ENCODE measurements at regions not wholly inside any gene's neighbourhood (a gene's known extent, or its start where the extent isn't known, plus 50 kb on each side); places are given as distances from the start of the nearest gene placed in this dataset.

DNA sequence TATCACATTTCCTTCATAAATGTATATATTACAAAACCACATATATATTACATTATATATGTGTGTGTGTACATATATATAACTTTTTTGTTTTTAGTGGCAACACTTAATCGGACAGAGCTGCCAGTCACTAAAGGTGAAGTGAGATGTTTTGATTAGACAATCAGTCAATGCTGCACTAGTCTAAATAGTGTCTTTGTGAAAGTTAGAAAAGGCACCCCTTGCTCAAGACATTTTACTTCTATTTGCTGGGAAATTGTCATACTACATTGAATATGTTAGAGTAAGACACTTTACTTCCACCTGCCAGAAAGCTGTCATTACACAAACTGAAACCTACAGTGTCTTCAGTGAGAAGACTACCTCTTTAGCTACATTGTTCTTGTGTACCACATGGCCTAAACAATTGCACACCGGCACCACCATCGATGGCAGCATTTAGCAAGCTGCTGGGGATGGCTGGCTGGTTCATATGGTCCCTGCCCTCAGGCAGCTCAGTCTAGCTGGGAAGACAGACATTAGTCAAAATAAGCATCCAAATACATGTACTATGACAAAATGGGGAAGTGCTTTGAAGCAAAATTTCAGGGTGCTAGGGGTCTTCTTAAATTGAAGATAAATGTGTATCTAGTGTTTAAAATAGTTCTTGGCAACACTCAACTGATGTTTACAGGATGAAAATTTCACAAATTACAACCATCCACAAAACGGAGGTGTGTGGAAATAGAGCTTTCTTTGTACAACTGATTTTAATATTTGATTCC is 148.1 kb upstream of the GATB start:
- Mint-ChIP-seq H3K27ac (peak overlapping the region in 1 of 7 donors; percentile 38), H3K4me3 (no peak overlapping the region), H3K27me3 (no peaks in the 10 kb centered on the region), H3K9me3 (peaks cover 0 to 15% (median 9%) of the 10 kb centered on the region in 8 donors), H3K4me1 (peaks cover 0 to 3% (median under 1%) of the 10 kb centered on the region in 4 donors), H3K36me3 (peaks cover 0 to 3% of the 10 kb centered on the region in 2 donors)
- intact Hi-C loops (cut with micrococcal nuclease) = no loop called here
- Histone ChIP-seq H3K27ac (ENCODE audit: low read depth, low read length) (no peak overlapping the region), H3K4me1 (ENCODE audit: insufficient read depth, low read length) (no peaks in the 10 kb centered on the region), H3K27me3 (ENCODE audit: insufficient read depth, low read length) (no peaks in the 10 kb centered on the region), H3K4me3 (ENCODE audit: low read length in 2 of 2) (no peak overlapping the region), H3K36me3 (ENCODE audit: insufficient read depth, low read length) (no peaks in the 10 kb centered on the region), H3K9me3 (ENCODE audit: control insufficient read depth in 1 of 2, low read length in 2 of 2) (no peaks in the 10 kb centered on the region)
- ChIA-PET POLR2A (ENCODE audit: partially characterized antibody) (no interaction called here), CTCF (ENCODE audit: partially characterized antibody) (interaction anchor here (1.1 kb wide), 1 partner anchor 107 kb away, joined by 3 read pairs; no protein-coding TSS in a partner anchor)
- DNase-seq = no peak

DNA sequence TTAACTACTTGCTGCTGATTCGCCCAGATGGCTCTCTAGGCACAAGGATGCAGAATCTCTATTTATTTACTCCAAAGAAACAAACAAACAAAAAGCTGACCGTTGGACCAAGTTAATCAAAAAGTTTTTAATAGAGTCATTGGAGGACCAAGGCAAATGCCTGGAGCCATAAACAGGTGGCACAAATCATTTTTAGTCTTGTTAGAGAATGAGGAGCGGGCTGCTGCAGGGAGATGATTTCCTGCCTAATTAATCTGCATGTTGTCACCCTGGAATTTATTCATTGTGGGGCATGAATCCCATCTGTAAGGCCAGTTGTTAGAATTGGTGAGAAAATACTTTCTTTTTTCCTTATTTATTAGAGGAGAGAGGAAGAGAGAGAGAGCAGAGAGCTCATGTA is 147.4 kb upstream of the GATB start:
- Histone ChIP-seq H3K27me3 (ENCODE audit: insufficient read depth, low read length) (no peaks in the 10 kb centered on the region), H3K36me3 (ENCODE audit: insufficient read depth, low read length) (no peaks in the 10 kb centered on the region), H3K9me3 (ENCODE audit: control insufficient read depth in 1 of 2, low read length in 2 of 2) (no peaks in the 10 kb centered on the region), H3K4me1 (ENCODE audit: insufficient read depth, low read length) (no peaks in the 10 kb centered on the region), H3K27ac (ENCODE audit: low read depth, low read length) (no peak overlapping the region), H3K4me3 (ENCODE audit: low read length in 2 of 2) (no peak overlapping the region)
- intact Hi-C loops (cut with micrococcal nuclease) = no loop called here
- Mint-ChIP-seq H3K4me3 (no peak overlapping the region), H3K36me3 (peaks cover 0 to 3% of the 10 kb centered on the region in 2 donors), H3K27me3 (no peaks in the 10 kb centered on the region), H3K9me3 (peaks cover 0 to 20% (median 13%) of the 10 kb centered on the region in 8 donors), H3K4me1 (peaks cover 0 to 3% (median under 1%) of the 10 kb centered on the region in 4 donors), H3K27ac (no peak overlapping the region)
- CTCF ChIA-PET (ENCODE audit: partially characterized antibody) = interaction anchor here (1.1 kb wide), 1 partner anchor 106 kb away, joined by 3 read pairs; no protein-coding TSS in a partner anchor
- POLR2A ChIA-PET (ENCODE audit: partially characterized antibody) = no interaction called here
- DNase-seq = no peak

DNA sequence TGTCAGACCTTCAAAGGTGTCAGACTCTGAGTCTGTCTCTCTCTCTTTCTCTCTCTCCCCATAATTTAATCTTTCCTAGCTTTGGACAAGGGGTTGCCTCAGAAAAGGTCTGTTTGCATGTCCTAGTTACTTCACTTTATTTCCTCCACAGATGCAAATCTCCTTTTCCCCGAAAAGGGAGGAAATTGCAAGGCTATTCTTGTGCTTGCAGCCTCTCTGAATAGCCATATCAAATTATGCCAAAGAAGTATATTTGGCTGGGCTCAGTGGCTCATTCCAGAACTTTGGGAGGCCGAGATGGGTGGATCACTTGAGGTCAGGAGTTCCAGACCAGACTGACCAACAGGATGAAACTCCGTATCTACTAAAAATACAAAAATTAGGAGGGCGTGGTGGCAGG is 145.6 kb upstream of the GATB start:
- POLR2A ChIA-PET (ENCODE audit: partially characterized antibody) = no interaction called here
- H3K4me3 ChIP-seq (ENCODE audit: low read length in 2 of 2) = no peak overlapping the region
- H3K9me3 Mint-ChIP-seq = peaks cover 4 to 36% (median 27%) of the 10 kb centered on the region in 8 donors
- no peak overlapping the region for H3K4me3 Mint-ChIP-seq
- H3K27me3 ChIP-seq (ENCODE audit: insufficient read depth, low read length) = no peaks in the 10 kb centered on the region
- peaks cover 0 to 1% of the 10 kb centered on the region in 2 donors for H3K27me3 Mint-ChIP-seq
- no peak overlapping the region for H3K27ac ChIP-seq (ENCODE audit: low read depth, low read length)
- H3K27ac Mint-ChIP-seq = no peak overlapping the region
- H3K4me1 ChIP-seq (ENCODE audit: insufficient read depth, low read length) = no peaks in the 10 kb centered on the region
- DNase-seq = no peak
- intact Hi-C loops (cut with micrococcal nuclease) = no loop called here
- no peaks in the 10 kb centered on the region for H3K9me3 ChIP-seq (ENCODE audit: control insufficient read depth in 1 of 2, low read length in 2 of 2)
- H3K36me3 ChIP-seq (ENCODE audit: insufficient read depth, low read length) = no peaks in the 10 kb centered on the region
- CTCF ChIA-PET (ENCODE audit: partially characterized antibody) = no interaction called here
- H3K4me1 Mint-ChIP-seq = peaks cover 0 to 2% (median 0%) of the 10 kb centered on the region in 4 donors
- H3K36me3 Mint-ChIP-seq = peaks cover 3 to 4% of the 10 kb centered on the region in 2 donors

DNA sequence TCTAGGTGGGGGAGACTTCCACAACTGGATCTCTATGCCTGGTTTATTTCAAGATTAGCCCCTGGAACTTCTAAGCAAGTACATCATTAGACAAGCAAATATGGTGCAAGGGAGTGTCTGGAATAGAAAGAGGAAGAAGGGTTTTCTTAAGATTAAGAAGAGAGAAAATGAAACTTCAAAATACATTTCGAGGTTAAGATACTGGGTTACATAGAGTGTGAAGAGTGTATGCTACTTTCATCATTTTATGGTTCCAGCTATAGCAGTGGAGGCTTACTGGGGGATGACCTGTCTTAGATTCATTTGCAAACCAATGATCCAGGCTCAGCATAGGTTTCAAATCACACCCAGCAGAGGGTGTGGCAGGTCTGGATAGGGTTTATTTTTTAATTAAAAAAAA is 144.4 kb upstream of the GATB start:
- peaks cover 0 to 2% (median 0%) of the 10 kb centered on the region in 4 donors for H3K4me1 Mint-ChIP-seq
- no peak overlapping the region for H3K4me3 Mint-ChIP-seq
- Histone ChIP-seq H3K9me3 (ENCODE audit: control insufficient read depth in 1 of 2, low read length in 2 of 2) (no peaks in the 10 kb centered on the region), H3K4me3 (ENCODE audit: low read length in 2 of 2) (no peak overlapping the region), H3K36me3 (ENCODE audit: insufficient read depth, low read length) (no peaks in the 10 kb centered on the region), H3K4me1 (ENCODE audit: insufficient read depth, low read length) (no peaks in the 10 kb centered on the region), H3K27ac (ENCODE audit: low read depth, low read length) (no peak overlapping the region), H3K27me3 (ENCODE audit: insufficient read depth, low read length) (no peaks in the 10 kb centered on the region)
- POLR2A ChIA-PET (ENCODE audit: partially characterized antibody) = no interaction called here
- intact Hi-C loops (cut with micrococcal nuclease) = no loop called here
- H3K27me3 Mint-ChIP-seq = peaks cover 0 to 1% of the 10 kb centered on the region in 2 donors
- peaks cover 3 to 4% of the 10 kb centered on the region in 2 donors for H3K36me3 Mint-ChIP-seq
- CTCF ChIA-PET (ENCODE audit: partially characterized antibody) = no interaction called here
- no peak overlapping the region for H3K27ac Mint-ChIP-seq
- no peak for DNase-seq
- H3K9me3 Mint-ChIP-seq = peaks cover 6 to 49% (median 33%) of the 10 kb centered on the region in 8 donors

DNA sequence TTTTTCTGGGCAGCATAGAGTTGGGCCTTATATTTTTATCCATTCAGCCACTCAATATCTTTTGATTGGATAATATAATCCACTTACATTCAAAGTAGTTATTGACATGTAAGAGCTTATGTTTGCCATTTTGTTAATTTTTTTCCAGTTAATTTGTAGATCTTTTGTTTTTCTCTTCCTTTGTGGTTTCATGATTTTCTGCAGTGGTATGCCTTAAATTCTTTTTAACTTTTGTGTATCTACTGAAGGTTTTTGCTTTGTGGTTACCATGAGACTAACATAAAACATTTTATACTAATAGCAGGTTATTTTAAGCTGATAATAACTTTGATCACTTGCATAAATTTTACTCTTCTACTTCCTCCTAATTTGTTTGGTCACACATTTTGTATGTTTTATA is 140.8 kb upstream of the GATB start:
- Mint-ChIP-seq H3K36me3 (peaks cover 3 to 4% of the 10 kb centered on the region in 2 donors), H3K27me3 (peaks cover 0 to 1% of the 10 kb centered on the region in 2 donors), H3K27ac (no peak overlapping the region), H3K4me1 (no peaks in the 10 kb centered on the region), H3K9me3 (peaks cover 6 to 53% (median 34%) of the 10 kb centered on the region in 8 donors), H3K4me3 (no peak overlapping the region)
- Histone ChIP-seq H3K4me1 (ENCODE audit: insufficient read depth, low read length) (no peaks in the 10 kb centered on the region), H3K9me3 (ENCODE audit: control insufficient read depth in 1 of 2, low read length in 2 of 2) (no peaks in the 10 kb centered on the region), H3K27ac (ENCODE audit: low read depth, low read length) (no peak overlapping the region), H3K27me3 (ENCODE audit: insufficient read depth, low read length) (no peaks in the 10 kb centered on the region), H3K36me3 (ENCODE audit: insufficient read depth, low read length) (no peaks in the 10 kb centered on the region), H3K4me3 (ENCODE audit: low read length in 2 of 2) (no peak overlapping the region)
- CTCF ChIA-PET (ENCODE audit: partially characterized antibody) = no interaction called here
- intact Hi-C loops (cut with micrococcal nuclease) = no loop called here
- POLR2A ChIA-PET (ENCODE audit: partially characterized antibody) = interaction anchor here (0.8 kb wide), 1 partner anchor 21 kb away, joined by 3 read pairs; no protein-coding TSS in a partner anchor
- DNase-seq = no peak

DNA sequence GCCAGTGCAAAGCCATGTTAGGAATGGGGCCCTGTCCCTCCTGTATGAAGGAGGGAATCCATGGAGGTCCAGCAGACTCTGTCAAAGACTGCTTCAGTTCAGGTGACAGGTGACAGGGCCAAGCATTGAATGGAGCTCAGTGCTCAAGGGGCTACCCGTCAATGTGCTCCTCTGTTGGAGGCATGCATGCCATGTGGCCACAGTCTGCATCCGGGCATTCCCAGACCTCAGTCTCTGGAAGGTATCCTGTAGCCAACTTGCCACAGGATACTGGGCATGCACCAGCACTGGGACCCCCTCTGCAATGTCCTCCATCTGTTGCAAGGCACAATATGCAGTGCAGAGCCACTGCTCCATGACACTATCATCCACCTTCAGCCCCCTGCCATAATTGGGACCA is 136.1 kb upstream of the GATB start:
- no peaks in the 10 kb centered on the region for H3K36me3 Mint-ChIP-seq
- ChIA-PET POLR2A (ENCODE audit: partially characterized antibody) (no interaction called here), CTCF (ENCODE audit: partially characterized antibody) (no interaction called here)

DNA sequence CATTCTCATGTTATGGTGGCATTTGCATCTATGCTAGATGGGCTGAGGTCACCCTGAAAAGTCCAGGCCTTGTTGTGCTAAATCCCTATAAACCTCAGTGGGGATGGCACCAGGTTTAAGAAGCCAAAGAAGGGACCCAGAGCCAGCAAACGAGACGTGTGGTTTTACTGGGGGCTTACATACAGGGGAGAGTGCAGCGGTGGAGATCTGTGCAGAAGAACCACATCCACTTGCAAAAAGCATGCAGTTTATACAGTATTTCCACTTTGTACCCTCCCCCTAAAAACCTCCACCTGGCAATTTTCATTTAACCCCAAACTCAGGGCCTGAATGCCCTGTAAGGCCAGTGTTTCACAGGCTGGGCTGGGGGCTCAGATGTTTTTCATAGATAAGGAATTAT is 134.9 kb upstream of the GATB start:
- no peak overlapping the region for H3K4me3 ChIP-seq (ENCODE audit: low read length in 2 of 2)
- Mint-ChIP-seq H3K27ac (no peak overlapping the region), H3K9me3 (peaks cover 0 to 9% (median 0%) of the 10 kb centered on the region in 8 donors), H3K36me3 (no peaks in the 10 kb centered on the region), H3K27me3 (no peaks in the 10 kb centered on the region), H3K4me3 (no peak overlapping the region), H3K4me1 (peaks cover 0 to 1% (median 0%) of the 10 kb centered on the region in 4 donors)
- POLR2A ChIA-PET (ENCODE audit: partially characterized antibody) = no interaction called here
- H3K4me1 ChIP-seq (ENCODE audit: insufficient read depth, low read length) = no peaks in the 10 kb centered on the region
- intact Hi-C loops (cut with micrococcal nuclease) = no loop called here
- H3K27me3 ChIP-seq (ENCODE audit: insufficient read depth, low read length) = no peaks in the 10 kb centered on the region
- no peak overlapping the region for H3K27ac ChIP-seq (ENCODE audit: low read depth, low read length)
- CTCF ChIA-PET (ENCODE audit: partially characterized antibody) = no interaction called here
- H3K36me3 ChIP-seq (ENCODE audit: insufficient read depth, low read length) = no peaks in the 10 kb centered on the region
- no peak for DNase-seq
- H3K9me3 ChIP-seq (ENCODE audit: control insufficient read depth in 1 of 2, low read length in 2 of 2) = no peaks in the 10 kb centered on the region

More for the DNA sequence above, 136.1 kb upstream of the GATB start:
- Histone ChIP-seq H3K27me3 (ENCODE audit: insufficient read depth, low read length) (no peaks in the 10 kb centered on the region), H3K36me3 (ENCODE audit: insufficient read depth, low read length) (no peaks in the 10 kb centered on the region), H3K27ac (ENCODE audit: low read depth, low read length) (no peak overlapping the region), H3K4me3 (ENCODE audit: low read length in 2 of 2) (no peak overlapping the region), H3K4me1 (ENCODE audit: insufficient read depth, low read length) (no peaks in the 10 kb centered on the region), H3K9me3 (ENCODE audit: control insufficient read depth in 1 of 2, low read length in 2 of 2) (no peaks in the 10 kb centered on the region)
- Mint-ChIP-seq H3K9me3 (peaks cover 2 to 21% (median 7%) of the 10 kb centered on the region in 8 donors), H3K27ac (no peak overlapping the region), H3K4me1 (peaks cover 0 to 1% (median 0%) of the 10 kb centered on the region in 4 donors), H3K27me3 (no peaks in the 10 kb centered on the region), H3K4me3 (no peak overlapping the region)
- no peak for DNase-seq
- intact Hi-C loops (cut with micrococcal nuclease) = no loop called here

Measured in CD4-positive, alpha-beta memory T cell (primary cell).